ENCODE measurements at regions not wholly inside any gene's neighbourhood (a gene's known extent, or its start where the extent isn't known, plus 50 kb on each side); places are given as distances from the start of the nearest gene placed in this dataset.
"Not testable (repeated sequence)": the region's sequence is repeated elsewhere in the genome, so short reads cannot be mapped to it uniquely, and the experiment has no call there.

GRCh38 chr18:10169814-10170213 lies 256.0 kb downstream of the VAPA start:
- no peak overlapping the region for H3K4me3 ChIP-seq (ENCODE audit: low read depth, low read length)
- no peak for TF ChIP-seq CTCF (conservative IDR thresholded peaks at IDR 0.05; ENCODE audit: low read depth, low read length)
- DNase-seq (ENCODE audit: low read depth) = no peak

DNA sequence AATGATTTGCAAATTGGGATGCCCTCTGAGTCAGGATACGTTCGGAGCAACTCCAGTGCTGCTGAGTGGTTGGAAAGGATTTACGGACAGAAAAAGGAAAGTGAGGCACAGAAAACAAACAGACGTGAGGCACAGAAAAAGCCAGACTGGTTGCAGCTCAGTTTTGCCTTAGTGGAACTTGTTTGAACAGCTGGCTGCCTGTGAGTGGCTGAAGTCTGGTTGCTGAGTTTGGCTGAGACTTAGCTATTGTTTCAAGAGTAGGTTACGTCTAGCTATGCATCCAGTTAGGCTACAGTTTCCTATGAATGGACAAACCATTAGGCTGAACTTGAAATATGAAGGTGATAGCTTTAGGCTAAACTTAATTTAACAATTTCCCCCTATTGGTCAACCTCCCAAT lies 256.6 kb downstream of the VAPA start:
- H3K4me3 ChIP-seq (ENCODE audit: low read depth, low read length) = no peak overlapping the region
- TF ChIP-seq CTCF (conservative IDR thresholded peaks at IDR 0.05; ENCODE audit: low read depth, low read length) = no peak
- DNase-seq (ENCODE audit: low read depth) = no peak

DNA sequence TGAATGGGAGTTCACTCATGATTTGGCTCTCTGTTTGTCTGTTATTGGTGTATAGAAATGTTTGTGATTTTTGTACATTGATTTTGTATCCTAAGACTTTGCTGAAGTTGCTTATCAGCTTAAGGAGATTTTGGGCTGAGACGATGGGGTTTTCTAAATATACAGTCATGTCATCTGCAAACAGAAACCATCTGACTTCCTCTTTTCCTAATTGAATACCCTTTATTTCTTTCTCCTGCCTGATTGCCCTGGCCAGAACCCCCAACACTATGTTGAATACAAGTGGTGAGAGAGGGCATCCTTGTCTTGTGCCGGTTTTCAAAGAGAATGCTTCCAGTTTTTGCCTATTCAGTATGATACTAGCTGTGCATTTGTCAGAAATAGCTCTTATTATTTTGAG lies 261.5 kb downstream of the VAPA start:
- not testable (repeated sequence) for H3K4me3 ChIP-seq (ENCODE audit: low read depth, low read length)

DNA sequence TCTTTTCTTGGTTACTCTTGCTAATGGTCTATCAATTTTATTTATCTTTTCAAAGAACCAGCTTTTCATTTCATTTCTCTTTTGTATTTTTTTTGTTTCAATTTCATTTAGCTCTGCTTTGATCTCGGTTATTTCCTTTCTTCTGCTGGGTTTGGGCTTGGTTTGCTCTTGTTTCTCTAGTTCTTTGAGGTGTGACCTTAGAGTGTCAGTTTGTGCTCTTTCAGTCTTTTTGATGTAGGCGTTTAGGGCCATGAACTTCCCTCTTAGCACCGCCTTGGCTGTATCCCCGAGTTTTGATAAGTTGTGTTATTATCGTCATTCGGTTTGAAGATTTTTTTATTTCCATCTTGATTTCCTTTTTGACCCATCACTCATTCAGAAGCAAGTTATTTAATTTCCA lies 265.5 kb downstream of the VAPA start:
- DNase-seq (ENCODE audit: low read depth); H3K4me3 ChIP-seq (ENCODE audit: low read depth, low read length): not testable (repeated sequence)

More for the DNA sequence above, 261.5 kb downstream of the VAPA start:
- not testable (repeated sequence) for DNase-seq (ENCODE audit: low read depth)

DNA sequence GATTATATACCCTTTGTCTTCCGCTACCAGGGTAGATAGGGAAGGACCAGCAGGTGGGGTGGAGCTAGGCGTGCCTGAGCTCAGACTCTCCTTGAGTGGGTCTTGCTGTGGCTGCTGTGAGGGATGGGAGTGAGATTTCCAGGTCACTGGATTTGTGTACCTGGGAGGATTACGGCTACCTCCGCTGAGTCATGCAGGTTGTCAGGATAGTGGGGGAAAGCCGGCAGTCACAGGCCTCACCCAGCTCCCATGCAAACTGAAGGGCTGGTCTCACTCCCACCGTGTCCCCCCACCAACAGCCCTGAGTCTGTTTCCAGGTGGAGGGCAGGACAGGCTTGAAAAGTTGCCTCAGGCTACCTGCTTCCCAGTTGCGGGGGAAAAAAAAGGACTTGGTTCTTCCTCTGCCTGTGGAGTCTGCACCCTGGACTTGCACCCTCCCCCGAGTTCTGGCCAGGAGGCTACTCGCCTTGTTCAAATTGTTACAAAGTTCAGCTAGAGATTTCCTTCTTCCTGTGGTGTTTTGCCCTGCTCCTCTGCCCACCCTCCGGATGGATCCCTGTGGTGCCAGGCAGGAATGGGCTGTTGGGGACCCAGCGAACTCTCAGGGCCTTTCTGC lies 268.3 kb downstream of the VAPA start:
- H3K4me3 ChIP-seq (ENCODE audit: low read depth, low read length) = no peak overlapping the region
- TF ChIP-seq CTCF (conservative IDR thresholded peaks at IDR 0.05; ENCODE audit: low read depth, low read length) = no peak
- DNase-seq (ENCODE audit: low read depth) = no peak

DNA sequence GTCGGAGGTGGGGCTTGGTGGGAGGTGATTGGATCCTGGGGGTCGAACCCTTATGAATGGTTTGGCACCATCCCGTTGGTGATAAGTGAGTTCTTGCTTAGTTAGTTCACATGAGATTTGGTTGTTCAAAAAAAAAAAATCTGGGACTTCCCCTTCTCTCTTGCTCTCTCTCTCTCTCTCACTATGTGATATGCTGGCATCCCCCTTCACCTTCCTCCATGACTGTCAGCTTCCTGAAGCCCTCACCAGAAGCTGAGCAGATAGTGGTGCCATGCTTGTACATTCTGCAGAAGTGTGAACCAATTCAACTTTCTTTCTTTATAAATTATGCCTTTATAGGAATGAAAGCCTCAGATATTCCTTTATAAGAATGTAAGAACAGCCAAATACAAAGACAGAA lies 269.7 kb upstream of the APCDD1 start:
- TF ChIP-seq CTCF (conservative IDR thresholded peaks at IDR 0.05; ENCODE audit: low read depth, low read length) = no peak
- DNase-seq (ENCODE audit: low read depth) = no peak
- H3K4me3 ChIP-seq (ENCODE audit: low read depth, low read length) = no peak overlapping the region

GRCh38 chr18:10188971-10189810 lies 265.2 kb upstream of the APCDD1 start:
- no peak overlapping the region for H3K4me3 ChIP-seq (ENCODE audit: low read depth, low read length)
- no peak for DNase-seq (ENCODE audit: low read depth)
- no peak for TF ChIP-seq CTCF (conservative IDR thresholded peaks at IDR 0.05; ENCODE audit: low read depth, low read length)

DNA sequence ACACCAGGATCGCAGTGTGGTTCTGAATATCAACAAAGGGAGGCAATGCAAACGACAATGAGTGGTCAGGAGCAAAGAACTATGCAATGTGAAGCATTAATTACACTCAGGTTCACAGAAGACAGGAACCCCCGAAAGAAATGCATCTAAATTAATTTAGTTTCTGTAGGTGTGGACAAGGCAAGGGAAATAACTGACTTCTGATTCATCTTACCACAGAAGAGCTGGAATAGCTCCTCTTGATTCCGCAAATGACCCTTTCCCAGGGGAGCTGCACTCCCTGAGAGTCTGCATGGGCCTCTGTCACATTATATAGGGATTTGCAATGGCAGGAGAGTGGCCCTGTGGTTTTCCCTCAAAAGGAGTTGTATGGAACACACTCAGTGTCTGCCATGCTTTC lies 263.9 kb upstream of the APCDD1 start:
- H3K4me3 ChIP-seq (ENCODE audit: low read depth, low read length) = no peak overlapping the region
- peak; percentile 21 for DNase-seq (ENCODE audit: low read depth)
- TF ChIP-seq CTCF (conservative IDR thresholded peaks at IDR 0.05; ENCODE audit: low read depth, low read length) = no peak

Data from choroid plexus epithelial cell (primary cell).